Upper lobe of right lung (tissue), 1 donor: ENCODE measurements at regions not wholly inside any gene's neighbourhood (a gene's known extent, or its start where the extent isn't known, plus 50 kb on each side); places are given as distances from the start of the nearest gene placed in this dataset.

ENCODE experiments used
- ATAC-seq: fragments of 200-7000 bp; cut with Tn5 transposase; one replicate; pipeline ENCODE4 v1.9.1; 2020; ENCODE audit warnings: mild to moderate bottlenecking, moderate library complexity
- DNase-seq: peaks from one replicate; pipeline ENCODE4 v3.0.0-alpha.2; 2020
- H3K27ac ChIP-seq: fragments of 200-600 bp; one replicate; pipeline ENCODE4 v1.8.0; 2022
- H3K27me3 ChIP-seq: fragments of 200-600 bp; one replicate; pipeline ENCODE4 v1.8.0; 2022; ENCODE audit warnings: mild to moderate bottlenecking
- H3K36me3 ChIP-seq: fragments of 200-600 bp; one replicate; pipeline ENCODE4 v1.8.0; 2022
- H3K4me1 ChIP-seq: fragments of 200-600 bp; one replicate; pipeline ENCODE4 v1.8.0; 2022
- H3K4me3 ChIP-seq: fragments of 200-600 bp; one replicate; pipeline ENCODE4 v1.8.0; 2022; ENCODE audit warnings: mild to moderate bottlenecking
- H3K9me3 ChIP-seq: fragments of 200-600 bp; one replicate; pipeline ENCODE4 v1.8.0; 2022
- CTCF ChIP-seq: fragments of 200-600 bp; IDR thresholded peaks from one replicate; pipeline ENCODE4 v1.8.0; 2022; ENCODE audit warnings: antibody characterized with exemption
- intact Hi-C: fragments of 100-400 bp; cut with DNase I; formaldehyde crosslinking; loops from one replicate; pipeline ENCODE4 v1.11.0; 2022
- donor health status: DM: no; HTN: yes; CAD: no; lungs with severe emphysema.

- intact Hi-C loops, result no loop called here
- H3K4me1 ChIP-seq, result no peaks in the 10 kb centered on the region
- no peak overlapping the region for H3K4me3 ChIP-seq
- H3K9me3 ChIP-seq, result peaks cover 3% of the 10 kb centered on the region
- no peaks in the 10 kb centered on the region for H3K36me3 ChIP-seq
- TF ChIP-seq CTCF, result no peak
- no peaks in the 10 kb centered on the region for H3K27me3 ChIP-seq
- no peak overlapping the region for H3K27ac ChIP-seq
- ATAC-seq (no peak), DNase-seq (no peak)
Measured at GRCh38 chr2:240326246-240326645, 109.2 kb upstream of the GPC1 start.

GRCh38 chr2:240326886-240327285, 108.6 kb upstream of the GPC1 start:
- ATAC-seq (no peak), DNase-seq (no peak)
- peaks cover 9% of the 10 kb centered on the region for H3K9me3 ChIP-seq
- H3K27ac ChIP-seq, result no peak overlapping the region
- H3K27me3 ChIP-seq, result no peaks in the 10 kb centered on the region
- intact Hi-C loops, result no loop called here
- no peaks in the 10 kb centered on the region for H3K36me3 ChIP-seq
- H3K4me1 ChIP-seq, result no peaks in the 10 kb centered on the region
- no peak overlapping the region for H3K4me3 ChIP-seq
- no peak for TF ChIP-seq CTCF

- no peak for ATAC-seq
Measured at GRCh38 chr2:240327566-240327965, 107.9 kb upstream of the GPC1 start.

GRCh38 chr2:240328526-240328925, 106.9 kb upstream of the GPC1 start:
- peaks cover 12% of the 10 kb centered on the region for H3K9me3 ChIP-seq
- H3K27me3 ChIP-seq, result no peaks in the 10 kb centered on the region
- intact Hi-C loops, result no loop called here
- DNase-seq, result no peak
- ATAC-seq, result no peak
- H3K4me3 ChIP-seq, result no peak overlapping the region
- H3K27ac ChIP-seq, result no peak overlapping the region
- no peaks in the 10 kb centered on the region for H3K4me1 ChIP-seq
- TF ChIP-seq CTCF, result no peak
- H3K36me3 ChIP-seq, result no peaks in the 10 kb centered on the region

More at GRCh38 chr2:240327566-240327965, 107.9 kb upstream of the GPC1 start:
- Histone ChIP-seq H3K4me1 (no peaks in the 10 kb centered on the region), H3K9me3 (peaks cover 12% of the 10 kb centered on the region), H3K4me3 (no peak overlapping the region), H3K27me3 (no peaks in the 10 kb centered on the region), H3K27ac (no peak overlapping the region), H3K36me3 (no peaks in the 10 kb centered on the region)
- no peak for TF ChIP-seq CTCF
- no peak for DNase-seq
- intact Hi-C loops, result no loop called here

GRCh38 chr2:240329116-240329665, 106.3 kb upstream of the GPC1 start:
- H3K27ac ChIP-seq, result no peak overlapping the region
- H3K4me3 ChIP-seq, result no peak overlapping the region
- no peak for ATAC-seq
- no peaks in the 10 kb centered on the region for H3K27me3 ChIP-seq
- H3K4me1 ChIP-seq, result no peaks in the 10 kb centered on the region
- DNase-seq, result no peak
- peaks cover 12% of the 10 kb centered on the region for H3K9me3 ChIP-seq
- TF ChIP-seq CTCF, result no peak
- intact Hi-C loops, result no loop called here
- no peaks in the 10 kb centered on the region for H3K36me3 ChIP-seq

- no peak for TF ChIP-seq CTCF
- Histone ChIP-seq H3K27me3 (no peaks in the 10 kb centered on the region), H3K4me3 (no peak overlapping the region), H3K36me3 (no peaks in the 10 kb centered on the region), H3K27ac (no peak overlapping the region), H3K9me3 (peaks cover 12% of the 10 kb centered on the region), H3K4me1 (no peaks in the 10 kb centered on the region)
- no peak for ATAC-seq
- DNase-seq, result no peak
- intact Hi-C loops, result no loop called here
Measured at GRCh38 chr2:240329778-240330177, 105.7 kb upstream of the GPC1 start.
